HepG2 (cell line): ENCODE measurements at regions not wholly inside any gene's neighbourhood (a gene's known extent, or its start where the extent isn't known, plus 50 kb on each side); places are given as distances from the start of the nearest gene placed in this dataset.
A peak's percentile ranks its signal among the peaks of the same experiment; 100 is the strongest.

Experiments used
- POGK ChIP-seq: sonication (generic); formaldehyde crosslinking; conservative IDR thresholded peaks from 2 replicates; pipeline ENCODE4 v1.8.0; 2022; ENCODE audit warnings: mild to moderate bottlenecking, moderate library complexity, missing genetic modification reagents
- ZNF629 ChIP-seq: sonication (generic); formaldehyde crosslinking; conservative IDR thresholded peaks from 2 replicates; pipeline ENCODE4 v1.5.0; 2020; ENCODE audit warnings: missing genetic modification reagents
- ZNF644 ChIP-seq: IDR thresholded peaks from 2 replicates; pipeline ENCODE4 v1.6.1; 2016; ENCODE audit warnings: low read depth
- ZNF841 ChIP-seq: sonication (generic); formaldehyde crosslinking; IDR thresholded peaks from 2 replicates; pipeline ENCODE4 v1.8.1; 2023; ENCODE audit warnings: missing genetic modification reagents, borderline replicate concordance
- TF ChIP-seq, protein P1 (sequence below): sonication (generic); formaldehyde crosslinking; IDR thresholded peaks from 2 replicates; pipeline ENCODE4 v1.4.0; 2020; ENCODE audit warnings: mild to moderate bottlenecking, missing genetic modification reagents, borderline replicate concordance
- TF ChIP-seq, protein P2 (sequence below): sonication (generic); formaldehyde crosslinking; IDR thresholded peaks from 2 replicates; pipeline ENCODE4 v1.4.0; 2020; ENCODE audit warnings: mild to moderate bottlenecking, missing genetic modification reagents
- TF ChIP-seq, protein P3 (sequence below): sonication (generic); formaldehyde crosslinking; IDR thresholded peaks from 2 replicates; pipeline ENCODE4 v1.4.0; 2020; ENCODE audit warnings: missing genetic modification reagents, borderline replicate concordance

GRCh38 chr17:65455972-65456343 lies 105.5 kb downstream of the AXIN2 start (continued):
- TF ChIP-seq ZNF841 (CRISPR knock-in tag) (no peak), ZNF644 (CRISPR knock-in tag) (no peak), POGK (CRISPR knock-in tag) (no peak), ZNF629 (CRISPR knock-in tag) (0 out of 2 replicates have a peak, but pooled peaks have one; percentile 22)
- TF ChIP-seq, protein P1, sequence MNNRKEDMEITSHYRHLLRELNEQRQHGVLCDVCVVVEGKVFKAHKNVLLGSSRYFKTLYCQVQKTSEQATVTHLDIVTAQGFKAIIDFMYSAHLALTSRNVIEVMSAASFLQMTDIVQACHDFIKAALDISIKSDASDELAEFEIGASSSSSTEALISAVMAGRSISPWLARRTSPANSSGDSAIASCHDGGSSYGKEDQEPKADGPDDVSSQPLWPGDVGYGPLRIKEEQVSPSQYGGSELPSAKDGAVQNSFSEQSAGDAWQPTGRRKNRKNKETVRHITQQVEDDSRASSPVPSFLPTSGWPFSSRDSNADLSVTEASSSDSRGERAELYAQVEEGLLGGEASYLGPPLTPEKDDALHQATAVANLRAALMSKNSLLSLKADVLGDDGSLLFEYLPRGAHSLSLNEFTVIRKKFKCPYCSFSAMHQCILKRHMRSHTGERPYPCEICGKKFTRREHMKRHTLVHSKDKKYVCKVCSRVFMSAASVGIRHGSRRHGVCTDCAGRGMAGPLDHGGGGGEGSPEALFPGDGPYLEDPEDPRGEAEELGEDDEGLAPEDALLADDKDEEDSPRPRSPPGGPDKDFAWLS, result no peak
- TF ChIP-seq, protein P2, sequence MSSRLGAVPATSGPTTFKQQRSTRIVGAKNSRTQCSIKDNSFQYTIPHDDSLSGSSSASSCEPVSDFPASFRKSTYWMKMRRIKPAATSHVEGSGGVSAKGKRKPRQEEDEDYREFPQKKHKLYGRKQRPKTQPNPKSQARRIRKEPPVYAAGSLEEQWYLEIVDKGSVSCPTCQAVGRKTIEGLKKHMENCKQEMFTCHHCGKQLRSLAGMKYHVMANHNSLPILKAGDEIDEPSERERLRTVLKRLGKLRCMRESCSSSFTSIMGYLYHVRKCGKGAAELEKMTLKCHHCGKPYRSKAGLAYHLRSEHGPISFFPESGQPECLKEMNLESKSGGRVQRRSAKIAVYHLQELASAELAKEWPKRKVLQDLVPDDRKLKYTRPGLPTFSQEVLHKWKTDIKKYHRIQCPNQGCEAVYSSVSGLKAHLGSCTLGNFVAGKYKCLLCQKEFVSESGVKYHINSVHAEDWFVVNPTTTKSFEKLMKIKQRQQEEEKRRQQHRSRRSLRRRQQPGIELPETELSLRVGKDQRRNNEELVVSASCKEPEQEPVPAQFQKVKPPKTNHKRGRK (CRISPR knock-in tag), result no peak
- TF ChIP-seq, protein P3, sequence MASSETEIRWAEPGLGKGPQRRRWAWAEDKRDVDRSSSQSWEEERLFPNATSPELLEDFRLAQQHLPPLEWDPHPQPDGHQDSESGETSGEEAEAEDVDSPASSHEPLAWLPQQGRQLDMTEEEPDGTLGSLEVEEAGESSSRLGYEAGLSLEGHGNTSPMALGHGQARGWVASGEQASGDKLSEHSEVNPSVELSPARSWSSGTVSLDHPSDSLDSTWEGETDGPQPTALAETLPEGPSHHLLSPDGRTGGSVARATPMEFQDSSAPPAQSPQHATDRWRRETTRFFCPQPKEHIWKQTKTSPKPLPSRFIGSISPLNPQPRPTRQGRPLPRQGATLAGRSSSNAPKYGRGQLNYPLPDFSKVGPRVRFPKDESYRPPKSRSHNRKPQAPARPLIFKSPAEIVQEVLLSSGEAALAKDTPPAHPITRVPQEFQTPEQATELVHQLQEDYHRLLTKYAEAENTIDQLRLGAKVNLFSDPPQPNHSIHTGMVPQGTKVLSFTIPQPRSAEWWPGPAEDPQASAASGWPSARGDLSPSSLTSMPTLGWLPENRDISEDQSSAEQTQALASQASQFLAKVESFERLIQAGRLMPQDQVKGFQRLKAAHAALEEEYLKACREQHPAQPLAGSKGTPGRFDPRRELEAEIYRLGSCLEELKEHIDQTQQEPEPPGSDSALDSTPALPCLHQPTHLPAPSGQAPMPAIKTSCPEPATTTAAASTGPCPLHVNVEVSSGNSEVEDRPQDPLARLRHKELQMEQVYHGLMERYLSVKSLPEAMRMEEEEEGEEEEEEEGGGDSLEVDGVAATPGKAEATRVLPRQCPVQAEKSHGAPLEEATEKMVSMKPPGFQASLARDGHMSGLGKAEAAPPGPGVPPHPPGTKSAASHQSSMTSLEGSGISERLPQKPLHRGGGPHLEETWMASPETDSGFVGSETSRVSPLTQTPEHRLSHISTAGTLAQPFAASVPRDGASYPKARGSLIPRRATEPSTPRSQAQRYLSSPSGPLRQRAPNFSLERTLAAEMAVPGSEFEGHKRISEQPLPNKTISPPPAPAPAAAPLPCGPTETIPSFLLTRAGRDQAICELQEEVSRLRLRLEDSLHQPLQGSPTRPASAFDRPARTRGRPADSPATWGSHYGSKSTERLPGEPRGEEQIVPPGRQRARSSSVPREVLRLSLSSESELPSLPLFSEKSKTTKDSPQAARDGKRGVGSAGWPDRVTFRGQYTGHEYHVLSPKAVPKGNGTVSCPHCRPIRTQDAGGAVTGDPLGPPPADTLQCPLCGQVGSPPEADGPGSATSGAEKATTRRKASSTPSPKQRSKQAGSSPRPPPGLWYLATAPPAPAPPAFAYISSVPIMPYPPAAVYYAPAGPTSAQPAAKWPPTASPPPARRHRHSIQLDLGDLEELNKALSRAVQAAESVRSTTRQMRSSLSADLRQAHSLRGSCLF (CRISPR knock-in tag), result no peak
